NCI-H226 (cell line): ENCODE measurements at regions not wholly inside any gene's neighbourhood (a gene's known extent, or its start where the extent isn't known, plus 50 kb on each side); places are given as distances from the start of the nearest gene placed in this dataset.
A peak's percentile ranks its signal among the peaks of the same experiment; 100 is the strongest.
"Not testable (repeated sequence)": the region's sequence is repeated elsewhere in the genome, so short reads cannot be mapped to it uniquely, and the experiment has no call there.

Source experiments
- DNase-seq: peaks from one replicate; pipeline ENCODE4 v3.0.0-alpha.2; 2015

- no peak for DNase-seq
Measured at GRCh38 chr4:107468156-107468555, 251.9 kb downstream of the PAPSS1 start.

- no peak for DNase-seq
Measured at GRCh38 chr4:107467461-107467860, 252.6 kb downstream of the PAPSS1 start.

GRCh38 chr4:107458194-107458593 is 261.8 kb downstream of the PAPSS1 start:
- DNase-seq, result no peak

- no peak for DNase-seq
Measured at GRCh38 chr4:107453987-107454386, 266.0 kb downstream of the PAPSS1 start.

- no peak for DNase-seq
Measured at GRCh38 chr4:107452717-107453630, 267.1 kb downstream of the PAPSS1 start.

- DNase-seq, result no peak
Measured at GRCh38 chr4:107449611-107450369, 270.2 kb downstream of the PAPSS1 start.

GRCh38 chr4:107442538-107443111 is 277.4 kb downstream of the PAPSS1 start:
- no peak for DNase-seq

- DNase-seq, result no peak
Measured at GRCh38 chr4:107439401-107439800, 280.6 kb downstream of the PAPSS1 start.

- not testable (repeated sequence) for DNase-seq
Measured at GRCh38 chr4:107436471-107436870, 283.6 kb downstream of the PAPSS1 start.

- no peak for DNase-seq
Measured at GRCh38 chr4:107432451-107432850, 287.6 kb downstream of the PAPSS1 start.

- peak; percentile 78 for DNase-seq
Measured at GRCh38 chr4:107423677-107424405, 296.2 kb downstream of the PAPSS1 start.

GRCh38 chr4:107419536-107419935 is 300.5 kb downstream of the PAPSS1 start:
- DNase-seq, result peak; percentile 31

- DNase-seq, result no peak
Measured at GRCh38 chr4:107419052-107419451, 301.0 kb downstream of the PAPSS1 start.

GRCh38 chr4:107415490-107415889 is 304.5 kb downstream of the PAPSS1 start:
- DNase-seq, result not testable (repeated sequence)

- DNase-seq, result not testable (repeated sequence)
Measured at GRCh38 chr4:107409872-107410271, 310.2 kb downstream of the PAPSS1 start.

- DNase-seq, result no peak
Measured at GRCh38 chr4:107408968-107409367, 311.1 kb downstream of the PAPSS1 start.

GRCh38 chr4:107404591-107405300 is 315.3 kb downstream of the PAPSS1 start:
- DNase-seq, result no peak

- no peak for DNase-seq
Measured at GRCh38 chr4:107402291-107402690, 317.7 kb downstream of the PAPSS1 start.

GRCh38 chr4:107392951-107393350 is 327.1 kb downstream of the PAPSS1 start:
- no peak for DNase-seq

- no peak for DNase-seq
Measured at GRCh38 chr4:107392380-107392779, 327.7 kb downstream of the PAPSS1 start.

GRCh38 chr4:107391630-107392028 is 328.4 kb downstream of the PAPSS1 start:
- no peak for DNase-seq

GRCh38 chr4:107391009-107391629 is 328.9 kb downstream of the PAPSS1 start:
- DNase-seq, result no peak
